A172 (cell line): ENCODE measurements at regions not wholly inside any gene's neighbourhood (a gene's known extent, or its start where the extent isn't known, plus 50 kb on each side); places are given as distances from the start of the nearest gene placed in this dataset.

ENCODE experiments used
- DNase-seq: peaks from one replicate; pipeline ENCODE4 v3.0.0-alpha.2; 2015; ENCODE audit warnings: low spot score

DNA sequence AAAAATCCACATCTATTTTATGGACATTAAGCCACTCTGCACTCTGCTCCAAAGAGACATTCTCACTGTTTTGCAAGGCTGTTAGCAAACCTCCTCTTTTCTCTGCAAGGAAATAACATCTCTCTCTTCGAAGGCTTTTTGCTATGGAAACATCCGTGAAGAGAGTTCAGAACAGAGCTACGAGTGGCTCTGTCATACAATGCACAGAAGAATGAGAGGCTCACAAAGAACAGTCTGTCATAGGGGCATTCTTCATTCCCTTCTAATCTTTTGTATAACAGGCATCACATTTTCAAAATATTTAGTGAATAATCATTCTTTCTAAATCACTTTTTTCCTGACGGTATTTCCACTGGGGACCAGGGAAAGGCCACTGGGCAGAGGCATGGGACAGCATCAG is 346.1 kb downstream of the IRS2 start:
- no peak for DNase-seq

DNA sequence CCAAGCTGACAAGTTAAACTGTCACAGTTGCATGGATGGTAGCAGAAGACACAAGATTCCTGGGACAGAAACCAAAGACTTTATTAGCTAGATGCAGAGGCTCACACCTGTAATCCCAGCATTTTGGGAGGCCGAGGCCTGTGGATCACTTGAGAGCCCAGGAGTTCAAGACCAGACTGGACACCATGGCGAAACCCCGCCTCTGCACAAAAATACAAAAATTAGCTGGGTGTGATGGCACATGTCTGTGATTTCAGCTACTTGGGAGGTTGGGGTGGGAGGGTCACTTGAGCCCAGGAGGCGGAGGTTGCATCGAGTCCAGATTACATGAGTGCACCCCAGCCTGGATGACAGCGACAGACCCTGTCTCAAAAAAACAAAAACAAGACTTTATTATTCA is 346.6 kb downstream of the IRS2 start:
- no peak for DNase-seq

DNA sequence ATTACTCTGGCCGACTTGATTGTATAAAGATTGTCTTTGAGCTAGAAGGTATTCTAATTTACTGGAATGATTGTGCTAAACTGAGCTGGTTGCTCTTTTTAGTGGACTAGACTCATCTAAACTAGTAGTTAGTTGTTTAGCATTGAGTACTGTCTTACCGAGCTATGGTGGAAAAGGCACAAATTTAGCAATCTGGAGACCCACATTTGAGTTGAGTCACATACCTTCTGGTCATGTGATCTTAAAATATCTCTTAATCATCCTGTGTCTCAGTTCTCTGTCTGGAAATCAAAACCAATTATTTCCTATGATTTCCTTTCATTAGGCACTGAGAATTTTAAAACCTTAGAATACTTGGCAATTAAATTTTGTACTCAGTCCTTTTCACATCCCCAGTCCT is 349.5 kb downstream of the IRS2 start:
- no peak for DNase-seq

DNA sequence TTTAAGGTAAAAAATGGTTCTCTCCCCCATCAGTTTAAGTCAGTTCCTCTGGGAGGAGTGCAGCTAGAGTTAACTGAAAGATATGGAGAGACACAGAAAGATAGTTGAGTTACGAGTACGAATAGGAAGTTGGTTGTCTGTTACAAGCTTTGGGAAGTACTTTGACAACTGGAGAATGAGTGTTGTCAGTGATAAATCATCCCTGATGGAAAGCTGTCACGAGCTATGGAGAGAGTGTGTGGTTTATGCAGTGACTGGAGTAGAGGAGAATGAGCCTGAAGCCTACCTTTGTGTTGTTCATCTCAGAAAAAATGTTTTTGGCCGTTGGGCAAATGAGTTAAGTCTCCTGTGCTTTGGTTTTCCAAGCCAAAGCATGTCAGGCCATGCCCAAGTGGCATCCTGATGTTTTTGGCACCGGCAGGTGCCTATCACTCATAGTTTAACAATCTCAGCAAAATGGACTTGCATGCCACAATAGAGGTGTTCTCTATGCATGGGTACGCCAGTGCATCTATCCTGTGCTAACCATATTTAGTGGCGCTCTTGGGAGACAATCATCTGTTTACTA is 350.2 kb downstream of the IRS2 start:
- no peak for DNase-seq

DNA sequence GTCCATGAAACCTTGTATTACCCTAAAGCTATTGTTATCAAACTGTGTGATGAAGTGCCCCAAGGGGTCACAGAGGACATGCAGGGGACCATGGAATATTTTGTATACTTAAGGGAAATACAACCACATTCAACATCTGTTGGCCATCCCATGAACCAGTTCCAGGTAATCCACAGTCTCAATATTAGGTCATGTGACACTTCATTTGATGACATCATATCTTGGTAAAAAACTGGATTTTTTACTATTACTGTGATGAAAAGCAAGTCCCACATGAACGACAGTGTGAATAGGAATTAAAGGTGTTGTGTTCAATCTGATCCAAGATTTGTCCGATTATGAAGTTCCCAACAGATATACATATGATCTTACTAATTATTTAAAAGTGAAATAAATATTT is 355.2 kb downstream of the IRS2 start:
- DNase-seq = no peak

DNA sequence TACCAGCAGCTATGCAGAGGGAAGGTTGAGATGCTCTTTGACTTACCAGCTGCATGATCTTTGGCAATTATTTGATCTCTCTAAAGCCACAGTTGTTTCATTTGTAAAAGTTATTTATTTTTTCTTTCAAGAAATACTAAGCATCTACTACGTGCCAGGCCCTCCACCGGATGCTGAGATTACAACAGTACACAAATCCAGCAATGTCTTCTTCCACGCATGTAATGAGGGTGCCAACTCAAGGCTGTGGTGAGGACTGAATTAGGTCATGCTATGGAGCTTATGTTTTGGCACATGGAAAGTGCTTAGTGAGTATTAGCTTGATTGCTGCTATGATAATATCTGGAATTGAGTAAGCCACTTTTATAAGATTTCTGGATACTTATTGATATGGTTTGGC is 358.2 kb downstream of the IRS2 start:
- no peak for DNase-seq

DNA sequence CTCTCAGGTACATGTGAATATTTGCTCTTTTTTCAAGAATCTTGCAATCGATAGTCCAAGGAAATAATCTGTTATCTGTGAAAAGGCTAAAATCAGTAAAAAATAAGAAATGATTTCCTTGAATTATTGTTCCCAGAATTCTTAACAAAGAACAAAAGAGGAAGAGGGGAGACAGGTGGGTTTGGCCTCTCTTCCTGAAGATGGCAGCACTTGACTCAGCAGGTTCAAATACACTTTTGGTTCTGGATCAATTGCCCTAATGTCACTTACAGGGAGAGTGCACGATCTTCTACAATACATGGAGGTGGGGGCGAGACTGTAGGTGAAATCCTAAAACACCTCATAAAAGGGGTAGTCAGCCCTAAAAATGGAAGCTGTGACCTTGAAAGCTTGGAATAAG is 358.7 kb downstream of the IRS2 start:
- no peak for DNase-seq

DNA sequence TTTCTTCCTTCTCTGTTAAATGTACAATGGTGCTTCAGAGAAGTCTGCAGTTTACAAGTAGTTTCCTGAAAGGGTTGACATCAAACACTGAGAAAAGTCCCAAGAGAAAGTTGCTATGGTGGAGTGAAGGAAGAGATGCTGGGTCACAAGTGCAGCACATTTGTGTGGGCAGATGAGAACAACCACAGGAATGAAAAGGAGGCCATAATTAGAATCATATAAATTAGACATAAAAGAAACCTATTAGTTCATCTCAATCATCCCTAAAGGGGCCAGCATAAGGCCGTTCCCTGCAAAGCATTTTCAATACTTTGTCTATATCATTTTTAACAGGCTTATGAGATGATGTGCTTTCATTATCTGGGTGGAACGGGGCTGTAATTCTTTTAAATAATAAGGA is 359.2 kb downstream of the IRS2 start:
- DNase-seq = no peak

DNA sequence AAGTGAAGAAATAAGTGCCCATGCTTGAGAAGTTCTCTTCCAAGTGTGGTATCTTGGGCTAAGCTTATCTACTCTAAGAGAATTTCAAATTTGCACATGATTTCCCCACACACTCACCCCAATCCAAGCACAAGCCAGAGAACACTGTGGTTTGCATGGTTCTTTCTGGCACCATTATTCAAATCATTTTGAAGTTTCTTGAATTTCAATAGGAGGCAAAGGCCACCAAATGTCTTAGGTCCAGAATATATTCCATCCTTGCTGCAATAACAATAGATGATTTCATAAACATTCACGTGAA is 359.7 kb downstream of the IRS2 start:
- no peak for DNase-seq

DNA sequence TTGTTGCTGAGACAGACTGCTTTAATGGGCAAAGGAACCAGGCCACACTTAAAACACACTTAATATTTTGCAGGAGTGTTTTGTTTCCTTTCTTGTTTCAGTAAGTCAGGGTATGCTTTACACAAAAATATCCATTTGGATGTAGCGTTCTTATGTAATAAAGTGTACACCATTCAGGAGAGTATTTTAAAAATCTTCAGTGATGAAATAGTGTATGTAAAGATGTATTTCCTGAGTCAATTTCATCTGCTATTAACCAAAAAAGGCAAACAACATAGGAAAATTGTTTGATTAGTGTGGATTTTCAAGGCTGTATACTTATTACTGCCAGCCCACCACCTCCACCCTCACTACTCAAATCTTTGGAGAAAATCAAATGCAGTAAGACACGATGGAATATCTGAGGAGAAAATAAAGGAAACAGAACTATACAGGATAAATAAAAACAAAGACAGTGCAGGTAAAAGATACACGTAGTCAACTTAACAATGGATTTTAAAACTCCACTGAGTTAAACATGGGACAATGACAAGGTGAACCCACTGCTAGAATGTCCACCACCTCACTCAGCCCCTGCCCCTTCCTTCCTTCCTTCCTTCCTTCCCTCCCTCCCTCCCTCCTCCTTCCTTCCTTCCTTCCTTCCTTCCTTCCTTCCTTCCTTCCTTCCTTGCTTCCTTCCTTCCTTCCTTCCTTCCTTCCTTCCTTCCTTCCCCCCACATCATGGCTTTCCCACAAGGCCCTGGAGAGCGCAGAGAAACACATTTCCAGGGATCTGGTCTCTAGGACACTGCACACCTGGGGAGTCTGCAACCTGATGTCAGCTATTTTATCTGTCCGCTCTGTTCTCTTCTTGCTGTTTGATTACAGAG is 360.3 kb downstream of the IRS2 start:
- no peak for DNase-seq

DNA sequence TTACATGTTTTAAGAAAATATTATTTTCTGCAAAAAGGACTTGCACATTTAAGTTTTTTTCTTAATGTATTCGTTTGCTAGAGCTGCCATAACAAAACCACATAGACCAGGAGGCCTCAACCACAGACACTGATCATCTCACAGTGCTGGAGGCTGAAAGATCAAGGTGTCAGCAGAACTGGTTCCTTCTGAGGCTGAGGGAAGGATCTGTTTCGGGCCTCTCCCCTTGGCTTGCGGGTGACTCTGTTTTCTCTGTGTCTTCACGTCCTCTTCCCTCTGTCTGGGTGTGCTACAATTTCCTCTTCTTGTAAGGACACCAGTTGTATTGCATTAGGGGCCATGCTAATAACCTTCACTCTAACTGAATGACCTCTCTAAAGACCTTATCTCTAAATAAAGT is 364.2 kb downstream of the IRS2 start:
- DNase-seq = no peak

DNA sequence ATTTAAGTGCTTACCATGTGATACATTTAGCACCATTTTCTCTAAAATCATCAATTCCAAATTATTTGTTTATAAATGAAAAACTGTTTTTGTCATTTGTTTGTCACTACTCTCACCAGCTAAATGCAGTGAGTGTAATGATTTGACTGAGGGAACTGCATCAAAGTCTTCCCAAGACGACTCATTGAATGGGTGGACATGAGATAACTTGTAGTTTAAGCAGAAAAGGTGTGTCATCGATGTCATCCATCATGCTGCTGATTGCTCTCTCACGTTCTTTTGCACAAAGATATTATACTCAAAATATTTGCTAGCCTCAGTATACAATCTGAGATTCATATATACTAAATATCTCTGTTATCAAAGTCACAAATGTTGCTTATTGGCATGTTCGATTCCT is 366.5 kb downstream of the IRS2 start:
- DNase-seq = no peak

DNA sequence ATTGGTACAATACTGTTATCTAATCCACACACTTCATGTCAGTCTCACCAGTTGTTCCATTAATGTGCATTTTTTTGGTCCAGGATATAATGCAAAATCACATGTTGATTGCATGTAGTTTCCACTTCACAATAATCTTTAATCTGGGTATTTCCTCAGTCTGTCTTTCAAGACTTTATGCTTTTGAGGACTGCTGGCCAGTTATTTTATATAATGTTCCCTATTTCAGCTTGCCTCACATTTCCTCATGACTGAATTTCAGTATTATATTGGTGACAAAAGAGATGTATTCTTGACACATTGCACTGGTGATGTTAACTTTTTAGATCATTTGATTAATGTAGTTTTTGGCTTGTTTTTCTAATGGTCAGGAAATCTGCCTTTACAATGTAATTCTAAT is 368.3 kb downstream of the IRS2 start:
- no peak for DNase-seq

DNA sequence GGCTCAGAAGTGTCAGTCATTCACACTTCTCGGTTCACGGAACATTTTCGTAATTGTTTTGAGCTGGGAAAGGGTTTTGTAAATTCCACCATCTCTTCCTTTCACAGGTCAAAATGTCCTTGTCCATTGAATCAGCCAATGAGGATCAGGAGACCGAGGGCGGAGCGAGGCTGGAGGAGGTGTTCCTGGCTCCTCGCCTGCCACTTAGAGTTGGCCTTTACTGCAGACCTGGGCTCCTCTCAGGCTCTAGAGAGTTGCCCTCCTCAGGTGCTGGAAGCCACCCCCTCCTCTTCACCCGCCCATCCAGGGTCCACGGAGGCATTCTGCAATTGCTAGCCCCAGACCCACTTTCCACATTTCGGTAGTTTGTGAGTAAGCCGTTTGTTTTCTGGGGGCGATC is 370.4 kb downstream of the IRS2 start:
- DNase-seq = no peak

DNA sequence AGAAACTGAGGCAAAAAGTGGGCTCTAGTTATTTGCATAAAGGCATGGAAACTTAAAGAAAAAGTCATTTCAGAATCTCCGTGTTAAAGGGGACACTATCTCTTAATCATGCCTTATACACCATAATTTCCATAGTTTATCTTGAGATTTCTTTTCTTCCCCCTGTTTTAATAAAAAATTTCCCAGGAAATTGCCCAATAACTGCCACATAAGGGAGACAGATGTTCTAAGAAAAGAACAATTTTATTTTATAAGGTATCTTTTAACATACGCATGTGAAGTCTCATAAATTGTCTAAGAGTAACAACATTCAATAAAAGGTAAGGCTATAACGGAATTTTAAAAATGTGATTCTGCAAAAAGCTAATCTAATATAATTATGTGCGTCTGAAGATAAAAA is 371.3 kb downstream of the IRS2 start:
- DNase-seq = no peak

DNA sequence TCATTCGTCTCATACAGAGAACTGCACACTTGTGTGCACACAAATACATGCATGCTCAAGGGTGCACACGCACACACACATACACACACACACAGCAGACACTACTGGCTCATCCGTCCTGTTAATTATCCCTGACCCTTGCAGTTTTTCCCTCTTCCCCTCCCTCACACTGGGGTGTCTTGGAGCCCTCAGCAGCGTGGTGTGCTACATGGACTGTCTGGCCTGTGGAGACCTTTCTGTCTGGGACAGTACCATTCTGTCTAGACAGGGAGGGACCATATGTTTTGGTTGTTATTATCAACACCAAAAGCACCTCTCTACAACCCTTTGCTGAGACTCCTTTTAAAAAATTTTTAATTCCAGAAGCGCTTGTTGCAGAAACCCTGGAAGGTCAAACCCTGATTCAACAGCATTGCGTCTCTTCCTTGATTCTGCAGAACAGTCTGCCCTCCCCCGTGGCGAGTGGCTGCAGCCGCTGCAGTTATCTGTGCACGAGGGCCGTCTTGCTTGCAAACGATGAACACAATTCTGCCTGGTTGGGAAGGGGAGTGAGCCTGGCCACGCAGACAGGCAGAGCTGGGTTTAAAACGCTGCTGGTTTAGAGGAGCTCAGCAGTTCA is 374.0 kb downstream of the IRS2 start:
- DNase-seq = peak; percentile 19

DNA sequence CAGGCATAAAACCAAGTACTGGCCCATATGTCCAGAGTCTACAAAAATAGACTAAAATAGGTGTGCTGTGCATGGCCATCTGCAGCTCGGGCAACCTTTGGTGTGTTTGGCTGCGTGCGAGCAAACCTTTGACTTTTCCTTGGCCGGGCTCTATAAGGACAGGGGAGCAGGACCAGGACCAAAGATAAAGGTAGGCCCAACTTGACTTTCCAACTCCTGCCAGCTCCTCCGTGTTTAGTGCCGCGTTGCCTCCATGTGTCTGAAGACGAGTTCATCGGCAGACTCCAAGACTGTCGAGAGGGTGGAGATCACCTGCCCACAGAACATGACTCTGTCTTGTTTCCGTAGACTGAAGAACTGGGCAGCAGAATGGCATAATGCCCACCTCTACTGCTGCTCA is 375.5 kb downstream of the IRS2 start:
- no peak for DNase-seq

DNA sequence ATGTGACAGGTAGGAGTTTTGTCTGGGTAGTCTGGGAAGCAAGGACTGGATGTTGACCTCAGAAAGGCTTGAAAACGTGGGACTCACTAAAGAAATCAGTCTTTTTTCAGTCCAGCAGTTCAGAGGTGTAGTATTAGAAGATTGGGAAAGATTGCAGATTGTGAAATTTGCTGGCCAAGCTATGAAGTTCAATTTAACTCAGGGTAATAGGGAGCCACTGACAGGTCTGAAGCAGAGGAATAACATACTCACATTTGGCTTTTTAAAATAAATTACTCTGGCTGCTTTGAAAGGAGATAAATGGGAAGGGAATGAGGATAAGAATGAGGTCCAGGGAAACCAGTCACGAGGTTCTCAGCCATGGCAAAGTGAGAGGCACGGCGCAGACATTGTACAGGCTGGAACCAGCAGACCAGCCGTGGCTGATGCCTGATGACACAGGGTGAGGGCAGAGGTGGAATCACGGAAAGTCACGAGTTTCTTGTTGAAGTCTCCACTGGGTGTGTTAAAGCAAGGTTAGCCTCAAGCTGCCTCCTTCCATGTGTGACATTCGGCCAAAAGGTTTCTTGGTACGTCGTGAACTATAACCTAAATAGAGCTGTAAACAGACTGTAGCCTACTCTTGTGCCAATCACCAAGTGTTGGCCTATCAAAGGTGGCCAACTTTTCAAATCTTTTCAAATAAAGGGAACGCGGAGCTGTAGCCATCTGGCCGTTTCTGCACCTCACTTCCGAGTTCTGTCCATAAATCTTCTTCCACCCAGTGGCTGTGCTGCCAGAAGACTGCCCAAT is 377.6 kb downstream of the IRS2 start:
- no peak for DNase-seq

DNA sequence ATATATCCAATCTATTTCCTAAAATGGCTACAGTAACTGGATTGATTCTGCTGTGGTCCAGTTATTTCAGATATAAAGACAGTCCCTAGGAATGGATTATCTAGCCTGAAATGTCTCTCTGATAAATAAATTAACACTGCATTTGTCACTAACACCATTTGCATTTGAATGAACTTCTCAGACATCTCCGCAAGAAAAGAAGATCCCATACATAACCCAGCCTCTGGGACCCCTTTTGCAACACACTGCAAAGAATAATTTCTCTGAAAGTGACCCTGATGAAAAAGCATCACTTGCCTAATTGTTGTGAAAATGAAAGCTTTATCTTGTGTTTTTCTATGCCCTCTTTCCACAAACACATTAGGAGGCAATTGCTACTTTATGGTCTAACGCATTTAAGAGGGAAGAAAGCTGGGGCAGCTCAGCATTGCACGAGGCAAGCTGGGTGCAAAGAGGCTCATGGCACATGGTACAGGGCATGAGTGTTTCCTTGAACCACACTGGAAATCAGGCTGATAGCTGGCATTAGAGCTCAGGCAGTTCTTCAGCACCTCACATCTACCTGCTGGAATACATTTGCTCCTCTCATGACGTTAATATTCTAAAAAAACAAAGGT is 379.9 kb downstream of the IRS2 start:
- no peak for DNase-seq

DNA sequence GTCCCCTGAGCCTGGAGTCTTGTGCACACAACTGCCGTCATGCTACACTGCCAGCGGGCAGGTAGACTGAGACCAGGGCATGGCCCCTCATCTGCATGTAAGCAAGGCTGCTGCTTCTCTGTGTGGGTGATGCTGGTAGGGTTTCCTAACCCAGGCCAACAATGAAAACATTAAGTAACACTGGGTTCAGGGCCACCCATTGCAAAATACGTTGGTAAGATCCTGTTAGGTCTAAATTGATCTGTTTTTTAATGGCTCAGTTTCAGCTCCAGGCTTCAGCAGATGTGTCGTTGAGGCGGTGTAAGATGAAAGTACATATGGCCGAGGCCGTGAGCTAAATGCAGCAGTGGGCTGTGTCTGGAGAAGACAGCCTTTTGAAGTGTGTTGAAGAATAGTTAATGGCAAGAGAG is 383.4 kb downstream of the IRS2 start:
- DNase-seq = no peak

DNA sequence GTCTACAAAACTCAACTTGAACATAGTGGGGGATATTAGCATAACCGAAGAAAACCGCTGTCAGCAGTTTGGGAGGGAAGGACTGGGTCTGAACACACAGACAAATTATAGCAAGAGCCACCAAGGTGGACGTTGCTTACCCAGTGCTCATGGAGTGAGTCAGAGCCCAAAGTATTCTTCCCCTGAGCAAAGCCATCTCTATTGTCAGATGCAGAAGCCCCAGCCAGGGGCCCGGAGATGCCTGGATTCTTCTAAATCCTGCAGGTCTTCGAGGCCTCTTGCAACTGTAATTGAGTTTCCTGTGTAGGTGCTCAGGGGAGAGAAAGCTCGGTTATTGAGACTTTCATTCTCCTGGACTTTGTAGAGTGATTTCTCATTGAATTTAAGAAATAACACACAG is 384.5 kb downstream of the IRS2 start:
- DNase-seq = no peak

DNA sequence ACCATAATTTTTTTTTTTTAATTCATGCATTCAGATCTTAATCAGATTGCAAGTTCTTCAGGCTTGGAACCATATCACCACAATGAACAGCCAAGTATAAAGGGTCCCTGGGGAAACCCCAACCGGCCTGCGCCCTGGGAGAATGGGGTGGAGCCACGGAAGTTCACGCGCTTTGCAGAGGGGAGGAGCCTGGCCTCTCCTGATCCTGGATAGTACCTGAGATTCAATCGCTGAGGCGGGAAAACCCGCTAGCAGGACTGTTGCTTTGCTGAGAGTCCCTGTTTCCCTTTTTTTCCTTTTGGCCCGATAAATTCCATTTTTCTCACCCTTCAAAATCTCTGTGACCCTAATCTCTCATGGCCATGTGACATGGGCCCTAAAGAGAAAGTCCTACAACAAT is 385.1 kb downstream of the IRS2 start:
- no peak for DNase-seq
